HCT116 (cell line): ENCODE measurements at regions not wholly inside any gene's neighbourhood (a gene's known extent, or its start where the extent isn't known, plus 50 kb on each side); places are given as distances from the start of the nearest gene placed in this dataset.

Source experiments
- ATAC-seq: fragments of 200-7000 bp; cut with Tn5 transposase; 2 replicates; pipeline ENCODE4 v1.9.1; 2020; ENCODE audit warnings: mild to moderate bottlenecking, moderate library complexity
- BruUV-seq: library from RNA; stranded (reverse); fragments of 400-500 nt; replicated peaks from 2 replicates; lab custom pipeline; 2021; lab: Mats Ljungman, UMichigan
- CTCF ChIA-PET: fragments of 300-600 bp; sonication (Branson Sonifier 250); formaldehyde crosslinking; loops from one replicate; lab custom pipeline; 2021; ENCODE audit warnings: antibody characterized with exemption; lab: Charles Lee
- POLR2A ChIA-PET: fragments of 300-600, 350-600 bp; sonication (Branson Sonifier 250); formaldehyde crosslinking; loops from one replicate; lab custom pipeline; 2021; ENCODE audit warnings: antibody characterized with exemption; lab: Charles Lee
- RAD21 ChIA-PET, 2 experiments: fragments of 300-600 bp; sonication (Branson Sonifier 250); formaldehyde crosslinking; loops; one replicate each; lab custom pipeline; 2023; ENCODE audit warnings: low total read pairs in 2 of 2; ENCODE audit not compliant: uncharacterized antibody in 2 of 2, unreplicated experiment in 2 of 2, low non-redundant PET in 1 of 2; lab: Charles Lee
- DNase-seq: peaks from one replicate; pipeline ENCODE4 v3.0.0-alpha.2; 2010; ENCODE audit warnings: low read depth, low spot score
- H2AFZ ChIP-seq: fragments of 200-600 bp; shearing (Covaris generic), sonication (generic); 2 replicates; pipeline ENCODE4 v1.6.1; 2017; ENCODE audit warnings: low read depth, mixed run types, mixed read lengths, antibody characterized with exemption, low read length; ENCODE audit not compliant: poor library complexity, severe bottlenecking
- H3K27ac ChIP-seq: 2 replicates; pipeline ENCODE4 v1.5.1; 2012; ENCODE audit warnings: low read depth, low read length
- H3K27me3 ChIP-seq: fragments of 200-600 bp; sonication (generic); 2 replicates; pipeline ENCODE4 v1.6.1; 2016; ENCODE audit warnings: mixed run types, low read length, mixed read lengths; ENCODE audit not compliant: insufficient read depth
- H3K36me3 ChIP-seq, 2 experiments: fragments of 200-500 bp in 1 of 2; fragments of 200-600 bp in 1 of 2; sonication (Bioruptor generic) in 1 of 2; sonication (generic) in 1 of 2; 2 replicates each; pipeline versions ENCODE4 v1.5.1 to v1.6.1; 2014 to 2016; ENCODE audit warnings: low read length in 2 of 2, inconsistent platforms in 1 of 2, mixed read lengths in 1 of 2, mixed run types in 1 of 2; ENCODE audit not compliant: insufficient read depth in 2 of 2, control insufficient read depth in 1 of 2
- H3K4me1 ChIP-seq, 2 experiments: fragments of 200-600 bp in 1 of 2; sonication (generic) in 1 of 2; 2 replicates each; pipeline versions ENCODE4 v1.5.1 to v1.6.1; 2012 to 2017; ENCODE audit warnings: low read length in 2 of 2, inconsistent platforms in 1 of 2, mild to moderate bottlenecking in 1 of 2, mixed read lengths in 1 of 2, mixed run types in 1 of 2, moderate library complexity in 1 of 2; ENCODE audit not compliant: insufficient read depth in 2 of 2, control insufficient read depth in 1 of 2
- H3K4me2 ChIP-seq: fragments of 200-600 bp; sonication (generic); 2 replicates; pipeline ENCODE4 v1.6.1; 2017; ENCODE audit warnings: mixed run types, low read length, mixed read lengths
- H3K4me3 ChIP-seq, 2 experiments: fragments of 200-600 bp in 1 of 2; sonication (generic) in 1 of 2; replicated peaks in 1 of 2; 2 replicates each; pipeline ENCODE4 v1.5.1; 2011 to 2016; ENCODE audit warnings: low read length in 2 of 2, control low read depth in 1 of 2, low read depth in 1 of 2, mild to moderate bottlenecking in 1 of 2, mixed read lengths in 1 of 2, mixed run types in 1 of 2
- H3K79me2 ChIP-seq: fragments of 200-600 bp; sonication (generic); 2 replicates; pipeline ENCODE4 v1.6.1; 2017; ENCODE audit warnings: mild to moderate bottlenecking, mixed run types, low read length, moderate library complexity, mixed read lengths; ENCODE audit not compliant: insufficient read depth
- H3K9ac ChIP-seq: fragments of 200-600 bp; sonication (generic); 2 replicates; pipeline ENCODE4 v1.6.1; 2016; ENCODE audit warnings: low read length, mixed read lengths
- H3K9me2 ChIP-seq: fragments of 200-600 bp; sonication (generic), shearing (Covaris generic); 2 replicates; pipeline ENCODE4 v1.6.1; 2017; ENCODE audit warnings: mixed run types, mild to moderate bottlenecking, moderate library complexity; ENCODE audit not compliant: insufficient read depth
- H3K9me3 ChIP-seq, 2 experiments: fragments of 200-500 bp in 1 of 2; fragments of 200-600 bp in 1 of 2; sonication (Bioruptor generic) in 1 of 2; sonication (generic) in 1 of 2; 2 replicates each; pipeline ENCODE4 v1.6.1; 2014 to 2017; ENCODE audit warnings: low read length in 2 of 2, mixed read lengths in 2 of 2, inconsistent platforms in 1 of 2, low read depth in 1 of 2, mild to moderate bottlenecking in 1 of 2, mixed run types in 1 of 2, moderate library complexity in 1 of 2; ENCODE audit not compliant: control insufficient read depth in 1 of 2, insufficient read depth in 1 of 2
- H4K20me1 ChIP-seq: fragments of 200-600 bp; sonication (generic), shearing (Covaris generic); 2 replicates; pipeline ENCODE4 v1.6.1; 2017; ENCODE audit warnings: mixed run types, mild to moderate bottlenecking, moderate library complexity; ENCODE audit not compliant: insufficient read depth
- CBX3 ChIP-seq: IDR thresholded peaks from 2 replicates; pipeline ENCODE4 v1.6.1; 2012; ENCODE audit warnings: low read depth
- CEBPB ChIP-seq: IDR thresholded peaks from 2 replicates; pipeline ENCODE4 v1.6.1; 2012; ENCODE audit warnings: low read depth
- EGR1 ChIP-seq: IDR thresholded peaks from 2 replicates; pipeline ENCODE4 v1.6.1; 2012; ENCODE audit warnings: low read depth
- ELF1 ChIP-seq: IDR thresholded peaks from 2 replicates; pipeline ENCODE4 v1.6.1; 2012; ENCODE audit warnings: low read depth, borderline replicate concordance
- EZH2 ChIP-seq: fragments of 200-600 bp; sonication (generic); IDR thresholded peaks from 2 replicates; pipeline ENCODE4 v1.6.1; 2017; ENCODE audit warnings: antibody characterized with exemption, mixed run types
- FOSL1 ChIP-seq: IDR thresholded peaks from 2 replicates; pipeline ENCODE4 v1.6.1; 2012; ENCODE audit warnings: low read depth
- JUND ChIP-seq: IDR thresholded peaks from 2 replicates; pipeline ENCODE4 v1.6.1; 2012
- POLR2A ChIP-seq: IDR thresholded peaks from 2 replicates; pipeline ENCODE4 v1.7.0; 2011; ENCODE audit warnings: borderline replicate concordance; ENCODE audit not compliant: insufficient read depth, insufficient read length; ENCODE audit errors: extremely low read depth
- POLR2AphosphoS5 ChIP-seq: IDR thresholded peaks from 2 replicates; pipeline ENCODE4 v1.6.1; 2011; ENCODE audit warnings: mild to moderate bottlenecking, low read depth, low read length, moderate library complexity
- RAD21 ChIP-seq: IDR thresholded peaks from 2 replicates; pipeline ENCODE4 v1.6.1; 2012; ENCODE audit warnings: low read depth, mild to moderate bottlenecking
- SIN3A ChIP-seq: IDR thresholded peaks from 2 replicates; pipeline ENCODE4 v1.6.1; 2012; ENCODE audit warnings: low read depth
- SP1 ChIP-seq: IDR thresholded peaks from 2 replicates; pipeline ENCODE4 v1.6.1; 2012; ENCODE audit warnings: low read depth
- SRF ChIP-seq: IDR thresholded peaks from 2 replicates; pipeline ENCODE4 v1.6.1; 2012; ENCODE audit warnings: low read depth
- YY1 ChIP-seq: IDR thresholded peaks from 2 replicates; pipeline ENCODE4 v1.6.1; 2011; ENCODE audit warnings: low read length, low read depth, moderate library complexity, mild to moderate bottlenecking; ENCODE audit not compliant: insufficient replicate concordance; ENCODE audit errors: extremely low read depth
- ZFX ChIP-seq: fragments of 450-650 bp; IDR thresholded peaks from 2 replicates; pipeline ENCODE4 v1.6.1; 2017
- intact Hi-C: fragments of 100-400 bp; cut with micrococcal nuclease; formaldehyde crosslinking; loops from 2 replicates; pipeline ENCODE4 v1.10.0; 2022
- TF ChIP-seq, protein P1 (sequence below): IDR thresholded peaks from 2 replicates; pipeline ENCODE4 v1.6.1; 2012
- TF ChIP-seq, protein P2 (sequence below): IDR thresholded peaks from 2 replicates; pipeline ENCODE4 v1.6.1; 2012; ENCODE audit warnings: low read depth
- TF ChIP-seq, protein P3 (sequence below): IDR thresholded peaks from 2 replicates; pipeline ENCODE4 v1.6.1; 2011; ENCODE audit warnings: mild to moderate bottlenecking, low read length, moderate library complexity; ENCODE audit not compliant: insufficient replicate concordance; ENCODE audit errors: extremely low read depth

DNA sequence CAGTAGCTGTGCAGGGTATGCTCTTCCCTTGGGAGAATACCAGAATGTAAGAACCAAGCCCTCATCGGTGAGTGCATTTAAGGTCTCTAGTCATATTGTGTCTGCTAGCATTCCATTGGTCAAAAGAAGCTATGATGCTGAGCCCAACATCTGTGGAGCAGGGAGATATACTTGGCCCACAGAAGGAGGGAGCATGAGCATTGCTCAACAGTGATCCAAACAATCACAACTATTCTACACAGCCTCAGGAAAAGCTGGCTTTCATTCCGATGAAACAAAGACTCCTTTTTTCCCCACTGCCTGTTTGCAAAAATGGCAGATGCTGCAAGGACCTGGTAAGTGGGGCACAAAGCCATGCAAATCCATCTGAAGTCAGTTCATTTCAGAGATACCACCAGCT is 80.6 kb upstream of the DHX15 start:
- DNase-seq: no peak
- H3K4me2 ChIP-seq: no peak overlapping the region
- ChIA-PET POLR2A (no interaction called here), CTCF (no interaction called here), RAD21 (no interaction called here)
- no peak overlapping the region for H2AFZ ChIP-seq
- H3K4me3 ChIP-seq: no peak overlapping the region
- no peaks in the 10 kb centered on the region for H3K9me3 ChIP-seq
- H3K27me3 ChIP-seq: peaks cover 13% of the 10 kb centered on the region
- no peaks in the 10 kb centered on the region for H3K79me2 ChIP-seq
- no peak overlapping the region for H3K27ac ChIP-seq
- H3K9ac ChIP-seq: no peak overlapping the region
- no TSS peak for BruUV-seq
- H3K36me3 ChIP-seq: no peaks in the 10 kb centered on the region
- no peaks in the 10 kb centered on the region for H3K9me2 ChIP-seq
- intact Hi-C loops: no loop called here
- ATAC-seq: no peak
- H3K4me1 ChIP-seq: no peaks in the 10 kb centered on the region
- TF ChIP-seq YY1 (no peak), SP1 (no peak), POLR2AphosphoS5 (no peak), CBX3 (no peak), ELF1 (no peak), JUND (no peak), RAD21 (no peak), SIN3A (no peak), FOSL1 (no peak), EZH2 (no peak), POLR2A (no peak), SRF (no peak), EGR1 (no peak), CEBPB (no peak), ZFX (no peak)
- TF ChIP-seq, protein P1, sequence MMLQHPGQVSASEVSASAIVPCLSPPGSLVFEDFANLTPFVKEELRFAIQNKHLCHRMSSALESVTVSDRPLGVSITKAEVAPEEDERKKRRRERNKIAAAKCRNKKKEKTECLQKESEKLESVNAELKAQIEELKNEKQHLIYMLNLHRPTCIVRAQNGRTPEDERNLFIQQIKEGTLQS: no peak
- TF ChIP-seq, protein P2, sequence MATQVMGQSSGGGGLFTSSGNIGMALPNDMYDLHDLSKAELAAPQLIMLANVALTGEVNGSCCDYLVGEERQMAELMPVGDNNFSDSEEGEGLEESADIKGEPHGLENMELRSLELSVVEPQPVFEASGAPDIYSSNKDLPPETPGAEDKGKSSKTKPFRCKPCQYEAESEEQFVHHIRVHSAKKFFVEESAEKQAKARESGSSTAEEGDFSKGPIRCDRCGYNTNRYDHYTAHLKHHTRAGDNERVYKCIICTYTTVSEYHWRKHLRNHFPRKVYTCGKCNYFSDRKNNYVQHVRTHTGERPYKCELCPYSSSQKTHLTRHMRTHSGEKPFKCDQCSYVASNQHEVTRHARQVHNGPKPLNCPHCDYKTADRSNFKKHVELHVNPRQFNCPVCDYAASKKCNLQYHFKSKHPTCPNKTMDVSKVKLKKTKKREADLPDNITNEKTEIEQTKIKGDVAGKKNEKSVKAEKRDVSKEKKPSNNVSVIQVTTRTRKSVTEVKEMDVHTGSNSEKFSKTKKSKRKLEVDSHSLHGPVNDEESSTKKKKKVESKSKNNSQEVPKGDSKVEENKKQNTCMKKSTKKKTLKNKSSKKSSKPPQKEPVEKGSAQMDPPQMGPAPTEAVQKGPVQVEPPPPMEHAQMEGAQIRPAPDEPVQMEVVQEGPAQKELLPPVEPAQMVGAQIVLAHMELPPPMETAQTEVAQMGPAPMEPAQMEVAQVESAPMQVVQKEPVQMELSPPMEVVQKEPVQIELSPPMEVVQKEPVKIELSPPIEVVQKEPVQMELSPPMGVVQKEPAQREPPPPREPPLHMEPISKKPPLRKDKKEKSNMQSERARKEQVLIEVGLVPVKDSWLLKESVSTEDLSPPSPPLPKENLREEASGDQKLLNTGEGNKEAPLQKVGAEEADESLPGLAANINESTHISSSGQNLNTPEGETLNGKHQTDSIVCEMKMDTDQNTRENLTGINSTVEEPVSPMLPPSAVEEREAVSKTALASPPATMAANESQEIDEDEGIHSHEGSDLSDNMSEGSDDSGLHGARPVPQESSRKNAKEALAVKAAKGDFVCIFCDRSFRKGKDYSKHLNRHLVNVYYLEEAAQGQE: no peak
- TF ChIP-seq, protein P3, sequence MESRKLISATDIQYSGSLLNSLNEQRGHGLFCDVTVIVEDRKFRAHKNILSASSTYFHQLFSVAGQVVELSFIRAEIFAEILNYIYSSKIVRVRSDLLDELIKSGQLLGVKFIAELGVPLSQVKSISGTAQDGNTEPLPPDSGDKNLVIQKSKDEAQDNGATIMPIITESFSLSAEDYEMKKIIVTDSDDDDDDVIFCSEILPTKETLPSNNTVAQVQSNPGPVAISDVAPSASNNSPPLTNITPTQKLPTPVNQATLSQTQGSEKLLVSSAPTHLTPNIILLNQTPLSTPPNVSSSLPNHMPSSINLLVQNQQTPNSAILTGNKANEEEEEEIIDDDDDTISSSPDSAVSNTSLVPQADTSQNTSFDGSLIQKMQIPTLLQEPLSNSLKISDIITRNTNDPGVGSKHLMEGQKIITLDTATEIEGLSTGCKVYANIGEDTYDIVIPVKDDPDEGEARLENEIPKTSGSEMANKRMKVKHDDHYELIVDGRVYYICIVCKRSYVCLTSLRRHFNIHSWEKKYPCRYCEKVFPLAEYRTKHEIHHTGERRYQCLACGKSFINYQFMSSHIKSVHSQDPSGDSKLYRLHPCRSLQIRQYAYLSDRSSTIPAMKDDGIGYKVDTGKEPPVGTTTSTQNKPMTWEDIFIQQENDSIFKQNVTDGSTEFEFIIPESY: no peak
- H4K20me1 ChIP-seq: no peaks in the 10 kb centered on the region
